Neuron (in vitro differentiated cells): ENCODE measurements at regions not wholly inside any gene's neighbourhood (a gene's known extent, or its start where the extent isn't known, plus 50 kb on each side); places are given as distances from the start of the nearest gene placed in this dataset.

Experiments
- H2AFZ ChIP-seq: one replicate; pipeline ENCODE4 v1.6.1; 2013; ENCODE audit warnings: low read depth, mild to moderate bottlenecking, inconsistent platforms, low read length, moderate library complexity
- H3K27me3 ChIP-seq: one replicate; pipeline ENCODE4 v1.6.1; 2013; ENCODE audit warnings: low read length; ENCODE audit not compliant: insufficient read depth
- H3K36me3 ChIP-seq: one replicate; pipeline ENCODE4 v1.6.1; 2013; ENCODE audit warnings: low read length; ENCODE audit not compliant: insufficient read depth
- H3K4me1 ChIP-seq: one replicate; pipeline ENCODE4 v1.6.1; 2013; ENCODE audit warnings: low read length; ENCODE audit not compliant: insufficient read depth
- H3K4me3 ChIP-seq: 2 replicates; pipeline ENCODE4 v1.5.1; 2013; ENCODE audit warnings: mild to moderate bottlenecking, low read length, moderate library complexity
- H3K9me3 ChIP-seq: one replicate; pipeline ENCODE4 v1.6.1; 2013; ENCODE audit warnings: low read length

GRCh38 chr9:88786291-88787079 is 204.8 kb upstream of the S1PR3 start:
- Histone ChIP-seq H3K9me3 (peaks cover 4% of the 10 kb centered on the region), H3K4me3 (no peak overlapping the region), H3K4me1 (peaks cover 41% of the 10 kb centered on the region), H2AFZ (no peak overlapping the region), H3K36me3 (no peaks in the 10 kb centered on the region), H3K27me3 (no peaks in the 10 kb centered on the region)

GRCh38 chr9:88789785-88790184 is 201.5 kb upstream of the S1PR3 start:
- no peak overlapping the region for H3K4me3 ChIP-seq
- H3K9me3 ChIP-seq, result peaks cover 4% of the 10 kb centered on the region
- no peaks in the 10 kb centered on the region for H3K36me3 ChIP-seq
- H3K27me3 ChIP-seq, result no peaks in the 10 kb centered on the region
- H3K4me1 ChIP-seq, result peaks cover 12% of the 10 kb centered on the region
- H2AFZ ChIP-seq, result no peak overlapping the region

DNA sequence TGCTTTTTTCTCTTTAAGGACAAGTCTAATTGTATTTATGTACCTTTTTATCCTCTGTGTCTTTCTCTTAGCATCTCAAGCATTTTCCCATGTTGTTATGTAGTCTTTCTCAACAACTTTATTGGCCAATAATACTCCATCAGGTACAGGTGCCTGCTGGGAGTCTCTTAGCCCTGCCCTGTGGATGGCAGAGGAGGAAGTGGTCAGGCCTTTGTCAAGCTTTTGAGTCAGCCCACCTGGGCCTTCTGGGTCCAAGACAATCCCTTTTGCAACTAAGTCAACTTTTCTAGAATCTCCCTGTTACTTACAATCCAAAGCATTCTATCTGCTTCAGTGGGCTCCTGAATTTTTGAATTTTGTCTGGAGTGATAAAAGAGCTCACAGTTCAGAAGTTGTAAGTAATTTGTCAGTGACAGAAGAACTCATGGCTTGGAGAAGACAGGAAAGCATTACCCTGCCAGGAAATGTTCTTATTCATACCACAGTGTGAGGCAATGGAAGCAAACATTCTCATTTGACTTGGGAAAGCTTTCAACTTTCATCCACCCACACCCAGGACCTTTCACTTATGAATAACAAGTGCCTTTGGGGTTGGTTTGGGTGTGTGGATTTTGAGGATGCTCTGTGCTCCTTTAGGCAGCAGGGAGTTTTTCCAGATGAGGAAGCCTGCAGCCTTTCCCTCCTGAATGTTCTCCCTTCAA is 200.0 kb upstream of the S1PR3 start:
- Histone ChIP-seq H2AFZ (no peak overlapping the region), H3K36me3 (no peaks in the 10 kb centered on the region)

GRCh38 chr9:88792502-88792901 is 198.8 kb upstream of the S1PR3 start:
- no peaks in the 10 kb centered on the region for H3K27me3 ChIP-seq
- no peaks in the 10 kb centered on the region for H3K36me3 ChIP-seq
- no peak overlapping the region for H2AFZ ChIP-seq
- H3K4me1 ChIP-seq, result no peaks in the 10 kb centered on the region
- H3K4me3 ChIP-seq, result no peak overlapping the region
- H3K9me3 ChIP-seq, result peaks cover 4% of the 10 kb centered on the region

More for the DNA sequence above, 200.0 kb upstream of the S1PR3 start:
- no peaks in the 10 kb centered on the region for H3K27me3 ChIP-seq
- H3K4me1 ChIP-seq, result peaks cover 6% of the 10 kb centered on the region
- no peak overlapping the region for H3K4me3 ChIP-seq
- peaks cover 4% of the 10 kb centered on the region for H3K9me3 ChIP-seq

DNA sequence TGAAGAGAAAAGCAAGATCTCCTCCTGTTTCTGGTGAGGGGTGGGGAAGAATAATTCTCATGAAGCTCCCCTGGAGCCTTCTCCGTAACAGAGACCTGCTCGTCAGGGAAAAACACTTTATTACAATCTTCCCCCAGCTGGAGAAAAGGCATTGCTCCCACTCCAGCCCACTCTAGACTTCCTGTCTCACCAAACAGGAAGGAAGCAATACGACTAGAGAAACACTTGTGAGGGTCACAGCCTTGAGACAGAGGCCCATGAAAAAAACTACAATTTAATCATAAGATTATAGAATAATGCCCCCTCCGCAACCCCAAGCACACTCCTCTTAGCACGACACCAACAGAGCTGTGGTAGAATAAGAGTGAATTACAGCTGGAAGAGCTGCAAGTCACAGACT is 197.2 kb upstream of the S1PR3 start:
- H3K9me3 ChIP-seq, result peaks cover 5% of the 10 kb centered on the region
- H2AFZ ChIP-seq, result no peak overlapping the region
- no peaks in the 10 kb centered on the region for H3K4me1 ChIP-seq
- peaks cover 2% of the 10 kb centered on the region for H3K27me3 ChIP-seq
- no peak overlapping the region for H3K4me3 ChIP-seq
- H3K36me3 ChIP-seq, result no peaks in the 10 kb centered on the region

DNA sequence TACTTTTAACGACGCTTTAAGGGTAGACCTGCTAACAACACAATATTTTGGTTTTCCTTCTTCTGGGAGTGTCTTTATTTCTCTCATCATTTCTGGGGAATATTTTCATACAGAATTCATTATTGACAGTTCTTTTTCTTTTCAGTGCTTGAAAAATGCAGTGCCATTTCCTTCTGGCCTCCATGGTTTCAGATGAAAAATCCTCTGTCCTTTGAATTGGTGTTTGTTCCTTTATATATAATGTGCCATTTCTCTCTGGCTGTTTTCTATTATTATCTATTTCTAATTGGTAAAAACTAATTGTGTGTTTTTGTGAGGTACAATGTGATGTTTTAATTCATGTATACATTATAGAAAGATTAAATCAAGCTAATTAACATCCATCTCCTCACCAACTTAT is 194.3 kb upstream of the S1PR3 start:
- Histone ChIP-seq H3K9me3 (peaks cover 3% of the 10 kb centered on the region), H3K36me3 (no peaks in the 10 kb centered on the region), H2AFZ (no peak overlapping the region), H3K27me3 (peaks cover 2% of the 10 kb centered on the region), H3K4me3 (no peak overlapping the region), H3K4me1 (no peaks in the 10 kb centered on the region)

DNA sequence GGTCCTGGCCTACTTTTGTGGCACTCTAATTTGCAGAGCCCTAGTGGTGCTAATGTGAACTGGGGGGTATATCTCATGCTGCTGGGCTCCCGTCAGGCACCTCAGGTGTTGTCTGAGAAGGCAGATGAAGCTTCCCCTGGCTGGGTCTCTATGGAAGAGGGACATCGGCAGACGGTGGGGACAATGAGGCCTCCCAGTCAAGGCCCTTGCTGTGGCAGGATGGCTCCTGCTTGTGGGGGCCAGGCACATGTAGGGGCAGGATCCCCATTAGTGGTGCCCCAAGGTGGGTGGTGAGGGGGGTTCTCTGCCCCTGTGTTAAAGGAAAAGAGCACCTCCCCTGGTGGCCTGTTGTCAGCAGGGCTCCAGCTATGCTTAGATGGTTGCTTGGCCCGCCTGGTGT is 192.8 kb upstream of the S1PR3 start:
- Histone ChIP-seq H3K9me3 (peaks cover 3% of the 10 kb centered on the region), H3K27me3 (peaks cover 2% of the 10 kb centered on the region), H3K4me1 (no peaks in the 10 kb centered on the region), H3K36me3 (no peaks in the 10 kb centered on the region), H2AFZ (no peak overlapping the region), H3K4me3 (no peak overlapping the region)

DNA sequence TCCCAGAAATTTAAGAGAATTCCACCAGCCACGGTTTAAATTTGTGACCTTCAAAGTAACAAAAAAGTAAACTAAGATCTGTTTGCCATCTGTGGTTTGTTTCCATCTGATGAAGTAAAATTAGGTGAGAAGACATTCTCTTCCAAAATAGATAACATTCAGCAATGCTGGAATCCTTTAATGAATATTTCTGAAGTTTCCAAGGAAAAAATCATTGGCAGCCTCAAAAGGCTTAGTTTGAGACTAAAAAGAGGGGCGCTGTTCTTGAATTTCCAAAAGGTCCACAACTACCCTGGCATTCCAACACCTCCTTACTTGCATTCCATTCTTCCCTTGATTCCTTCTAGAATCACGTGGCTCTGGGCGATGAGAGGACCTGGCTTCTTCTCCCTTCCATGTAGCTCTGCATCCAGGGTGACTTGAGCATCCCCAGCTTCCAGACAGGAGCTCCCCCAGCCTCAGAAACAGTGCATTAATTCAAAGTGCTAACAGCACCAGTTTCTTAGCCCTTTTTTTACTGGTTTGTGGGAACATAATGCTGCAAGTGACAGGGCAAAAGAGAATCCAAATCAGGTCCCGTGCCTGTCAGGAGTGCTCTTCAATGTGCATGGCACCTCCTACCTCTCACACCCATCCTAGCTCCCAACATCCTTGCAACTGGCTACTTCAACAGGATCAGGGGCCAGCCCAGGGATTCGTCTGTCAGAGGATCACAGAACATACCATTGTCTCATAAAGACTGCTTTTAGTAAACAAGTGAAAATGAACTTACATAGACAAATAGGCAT is 191.5 kb upstream of the S1PR3 start:
- H3K4me3 ChIP-seq, result no peak overlapping the region
- H3K27me3 ChIP-seq, result peaks cover 2% of the 10 kb centered on the region
- H2AFZ ChIP-seq, result no peak overlapping the region
- peaks cover 3% of the 10 kb centered on the region for H3K9me3 ChIP-seq
- H3K4me1 ChIP-seq, result no peaks in the 10 kb centered on the region
- no peaks in the 10 kb centered on the region for H3K36me3 ChIP-seq

- Histone ChIP-seq H3K9me3 (peaks cover 3% of the 10 kb centered on the region), H3K4me3 (no peak overlapping the region), H3K27me3 (peaks cover 2% of the 10 kb centered on the region), H3K4me1 (no peaks in the 10 kb centered on the region), H3K36me3 (no peaks in the 10 kb centered on the region), H2AFZ (no peak overlapping the region)
Observed at GRCh38 chr9:88800329-88800682, 191.0 kb upstream of the S1PR3 start.

DNA sequence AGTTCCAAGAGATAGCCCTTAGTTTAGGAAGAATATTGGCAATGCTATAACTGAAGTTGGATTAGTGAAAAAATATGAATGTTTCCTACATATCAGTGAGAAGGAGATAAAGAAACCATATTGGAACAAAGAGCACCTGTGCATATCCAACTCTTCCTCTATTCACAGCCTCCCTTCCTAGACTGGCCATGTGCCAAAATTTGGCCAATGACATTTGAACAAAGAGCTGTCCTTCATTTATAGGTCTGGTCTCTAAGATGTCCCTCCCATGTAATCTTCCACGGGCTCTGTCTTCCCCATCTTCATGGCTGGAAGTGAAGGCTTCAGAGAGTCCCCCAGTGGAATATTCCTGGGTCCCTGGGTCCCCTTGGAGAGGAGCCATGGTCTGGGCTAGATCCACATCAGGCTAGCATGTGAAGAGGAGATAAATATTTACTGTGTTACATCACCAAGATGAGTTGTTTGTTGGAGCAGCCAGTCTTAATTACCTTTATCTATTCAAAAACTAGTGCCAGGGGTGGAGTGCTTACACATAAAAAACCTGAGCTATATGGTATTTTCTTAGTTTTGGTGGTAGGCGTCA is 190.0 kb upstream of the S1PR3 start:
- Histone ChIP-seq H3K4me1 (no peaks in the 10 kb centered on the region), H3K4me3 (no peak overlapping the region), H3K27me3 (peaks cover 2% of the 10 kb centered on the region), H2AFZ (no peak overlapping the region), H3K9me3 (peaks cover 3% of the 10 kb centered on the region), H3K36me3 (no peaks in the 10 kb centered on the region)

DNA sequence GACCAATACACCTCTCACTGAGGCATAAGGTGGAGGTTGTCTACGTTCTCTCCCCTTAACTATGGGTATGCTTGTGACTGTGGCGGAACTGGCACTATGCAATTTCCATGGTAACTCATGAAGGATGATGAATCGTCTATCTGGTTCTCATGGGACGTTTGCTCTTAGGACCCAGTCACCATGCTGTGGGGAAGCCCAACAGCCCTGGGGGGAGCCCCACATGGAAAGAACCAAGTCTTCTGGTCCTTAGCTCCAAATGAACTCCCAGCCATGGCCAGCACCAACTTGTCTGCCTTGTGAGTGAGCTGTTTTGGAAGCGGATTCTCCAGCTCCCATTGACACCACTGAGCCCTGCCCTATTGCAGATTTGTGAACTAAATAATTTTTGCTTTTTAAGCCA is 188.7 kb upstream of the S1PR3 start:
- Histone ChIP-seq H3K27me3 (peaks cover 2% of the 10 kb centered on the region), H3K36me3 (no peaks in the 10 kb centered on the region), H3K4me3 (no peak overlapping the region), H2AFZ (no peak overlapping the region), H3K9me3 (peaks cover 3% of the 10 kb centered on the region), H3K4me1 (no peaks in the 10 kb centered on the region)

- no peak overlapping the region for H2AFZ ChIP-seq
- no peaks in the 10 kb centered on the region for H3K27me3 ChIP-seq
- H3K36me3 ChIP-seq, result no peaks in the 10 kb centered on the region
- no peak overlapping the region for H3K4me3 ChIP-seq
- peaks cover 4% of the 10 kb centered on the region for H3K9me3 ChIP-seq
- no peaks in the 10 kb centered on the region for H3K4me1 ChIP-seq
Observed at GRCh38 chr9:88803546-88804253, 187.6 kb upstream of the S1PR3 start.
